ENCODE measurements at regions not wholly inside any gene's neighbourhood (a gene's known extent, or its start where the extent isn't known, plus 50 kb on each side); places are given as distances from the start of the nearest gene placed in this dataset.

- no peak for TF ChIP-seq YY1 (IDR thresholded peaks at IDR 0.05; ENCODE audit: insufficient read depth, insufficient read length)
- no peak for TF ChIP-seq ZNF274 (IDR thresholded peaks at IDR 0.05; ENCODE audit: low read depth, low read length)
- TF ChIP-seq SUZ12 (IDR thresholded peaks at IDR 0.05; ENCODE audit: extremely low read depth, insufficient read depth, insufficient read length) = no peak
Observed at GRCh38 chr18:6672821-6673308, 56.7 kb upstream of the ARHGAP28 start.

Measured in NT2/D1 (cell line).